ENCODE measurements at regions not wholly inside any gene's neighbourhood (a gene's known extent, or its start where the extent isn't known, plus 50 kb on each side); places are given as distances from the start of the nearest gene placed in this dataset.
"Not testable (repeated sequence)": the region's sequence is repeated elsewhere in the genome, so short reads cannot be mapped to it uniquely, and the experiment has no call there.

GRCh38 chr1:82386365-82387011 is 585.8 kb downstream of the ADGRL2 start:
- DNase-seq: no peak

- no peak for DNase-seq
Observed at GRCh38 chr1:82384776-82385175, 584.0 kb downstream of the ADGRL2 start.

- no peak for DNase-seq
Observed at GRCh38 chr1:82377201-82377884, 576.6 kb downstream of the ADGRL2 start.

- DNase-seq: no peak
Observed at GRCh38 chr1:82373710-82374109, 573.0 kb downstream of the ADGRL2 start.

- DNase-seq: no peak
Observed at GRCh38 chr1:82371844-82372498, 571.2 kb downstream of the ADGRL2 start.

GRCh38 chr1:82367456-82367855 is 566.7 kb downstream of the ADGRL2 start:
- DNase-seq: no peak

GRCh38 chr1:82366689-82367088 is 566.0 kb downstream of the ADGRL2 start:
- no peak for DNase-seq

GRCh38 chr1:82359541-82359940 is 558.8 kb downstream of the ADGRL2 start:
- not testable (repeated sequence) for DNase-seq

- not testable (repeated sequence) for DNase-seq
Observed at GRCh38 chr1:82358706-82359105, 558.0 kb downstream of the ADGRL2 start.

- DNase-seq: not testable (repeated sequence)
Observed at GRCh38 chr1:82354546-82354945, 553.8 kb downstream of the ADGRL2 start.

GRCh38 chr1:82348487-82348886 is 547.8 kb downstream of the ADGRL2 start:
- DNase-seq: no peak

- no peak for DNase-seq
Observed at GRCh38 chr1:82346141-82346540, 545.4 kb downstream of the ADGRL2 start.

- no peak for DNase-seq
Observed at GRCh38 chr1:82343381-82343780, 542.6 kb downstream of the ADGRL2 start.

GRCh38 chr1:82337635-82338034 is 536.9 kb downstream of the ADGRL2 start:
- no peak for DNase-seq

- DNase-seq: no peak
Observed at GRCh38 chr1:82330330-82330729, 529.6 kb downstream of the ADGRL2 start.

GRCh38 chr1:82329226-82329625 is 528.5 kb downstream of the ADGRL2 start:
- DNase-seq: no peak

GRCh38 chr1:82323144-82323841 is 522.6 kb downstream of the ADGRL2 start:
- no peak for DNase-seq

- DNase-seq: no peak
Observed at GRCh38 chr1:82321794-82322193, 521.1 kb downstream of the ADGRL2 start.

GRCh38 chr1:82319546-82319945 is 518.8 kb downstream of the ADGRL2 start:
- no peak for DNase-seq

- no peak for DNase-seq
Observed at GRCh38 chr1:82318921-82319320, 518.2 kb downstream of the ADGRL2 start.

- DNase-seq: no peak
Observed at GRCh38 chr1:82318265-82318664, 517.5 kb downstream of the ADGRL2 start.

- DNase-seq: no peak
Observed at GRCh38 chr1:82317671-82318070, 516.9 kb downstream of the ADGRL2 start.

GRCh38 chr1:82299656-82300055 is 498.9 kb downstream of the ADGRL2 start:
- no peak for DNase-seq

- no peak for DNase-seq
Observed at GRCh38 chr1:82299056-82299455, 498.3 kb downstream of the ADGRL2 start.

All from stimulated activated CD8-positive, alpha-beta memory T cell treated with anti-CD3 and anti-CD28 coated beads, Interleukin-4, amount 100 ng/mL, for 48 hours (primary cell).